Stomach (tissue), 8 donors: ENCODE measurements at regions not wholly inside any gene's neighbourhood (a gene's known extent, or its start where the extent isn't known, plus 50 kb on each side); places are given as distances from the start of the nearest gene placed in this dataset.
A peak's percentile ranks its signal among the peaks of the same experiment; 100 is the strongest.

Experiments
- DNase-seq, 2 donors: peaks; one replicate each; pipeline versions ENCODE4 v3.0.0 to v3.0.0-alpha.2; 2013 to 2019
- H3K27ac ChIP-seq, 5 donors: fragments of 200-600 bp in 4 of 5; sonication (generic) in 4 of 5; one replicate each; pipeline ENCODE4 v1.5.1; 2013 to 2019; ENCODE audit warnings: mild to moderate bottlenecking in 1 of 5, moderate library complexity in 1 of 5
- H3K27me3 ChIP-seq, 3 donors: fragments of 200-600 bp; sonication (generic); one replicate each; pipeline ENCODE4 v1.5.1; 2017 to 2019; ENCODE audit warnings: mixed run types in 1 of 3
- H3K36me3 ChIP-seq, 4 donors: fragments of 200-600 bp; sonication (generic); 1 replicate in 3 of 4; 2 replicates in 1 of 4; pipeline ENCODE4 v1.5.1; 2016 to 2019
- H3K4me1 ChIP-seq, 4 donors: fragments of 200-600 bp; sonication (generic); one replicate each; pipeline ENCODE4 v1.5.1; 2016 to 2019
- H3K4me3 ChIP-seq, 4 donors: fragments of 200-600 bp; sonication (generic) in 3 of 4; one replicate each; pipeline ENCODE4 v1.5.1; 2016 to 2019; ENCODE audit warnings: mild to moderate bottlenecking in 1 of 4
- H3K9me3 ChIP-seq, 4 donors: fragments of 200-600 bp; sonication (generic); one replicate each; pipeline ENCODE4 v1.5.1; 2016 to 2019
- CTCF ChIP-seq, 7 experiments: fragments of 450-650 bp in 4 of 7; fragments of 200-600 bp in 3 of 7; sonication (generic) in 3 of 7; IDR thresholded peaks; one replicate each; pipeline ENCODE4 v1.5.1; 2016 to 2019; ENCODE audit warnings: antibody characterized with exemption in 7 of 7, control low read depth in 2 of 7, mild to moderate bottlenecking in 1 of 7
- EP300 ChIP-seq: sonication (generic); formaldehyde crosslinking; IDR thresholded peaks from one replicate; pipeline ENCODE4 v1.6.1; 2017; ENCODE audit warnings: antibody characterized with exemption
- POLR2A ChIP-seq, 4 donors: fragments of 450-650 bp; IDR thresholded peaks; one replicate each; pipeline ENCODE4 v1.6.1; 2016; ENCODE audit warnings: antibody characterized with exemption in 4 of 4, control low read depth in 2 of 4, mild to moderate bottlenecking in 1 of 4, moderate library complexity in 1 of 4
- POLR2AphosphoS5 ChIP-seq, 3 donors: sonication (generic); formaldehyde crosslinking; IDR thresholded peaks; one replicate each; pipeline ENCODE4 v1.6.1; 2016; ENCODE audit warnings: antibody characterized with exemption in 3 of 3
- WGBS, 5 donors: extraction: QIAGEN DNeasy Blood & Tissue Kit in 3 of 5; methylation state at CpG; one replicate each; pipeline versions ENCODE4 v1.1.5 to v1.1.7; 2013 to 2018; 5-methylcytosine and 5-hydroxymethylcytosine counted together
- intact Hi-C: fragments of 100-400 bp; cut with DNase I; formaldehyde crosslinking; loops from one replicate; pipeline ENCODE4 v1.15.1; 2023; ENCODE audit warnings: low total_unique reads
- donor health status: healthy with polysubstance abuse.
- donor health status: Bipolar disorder and iron deficiency.
- donor health status: healthy.

- H3K4me3 ChIP-seq: no peak overlapping the region
- no peaks in the 10 kb centered on the region for H3K36me3 ChIP-seq
- WGBS, 5 donors: 66 to 72% (median 70%) methylated on average over 10 of the region's 10 CpGs
- H3K27me3 ChIP-seq: no peaks in the 10 kb centered on the region
- peak; percentile 76 to 79 for DNase-seq
- no peak overlapping the region for H3K27ac ChIP-seq
- H3K9me3 ChIP-seq: no peaks in the 10 kb centered on the region
- intact Hi-C loops: loop anchor here (5.0 to 10.0 kb wide), 2 partner anchors 77 to 285 kb away; no protein-coding TSS in a partner anchor
- no peaks in the 10 kb centered on the region for H3K4me1 ChIP-seq
- no peak for TF ChIP-seq POLR2AphosphoS5 (IDR thresholded peaks at IDR 0.05)
- TF ChIP-seq EP300: no peak
- TF ChIP-seq CTCF (IDR thresholded peaks at IDR 0.05): peak in 5 of 7 experiments; percentile 65 to 84 (median 75)
- TF ChIP-seq POLR2A (IDR thresholded peaks at IDR 0.05): no peak
Observed at GRCh38 chr6:148177589-148178233, 164.9 kb upstream of the SASH1 start.

GRCh38 chr6:148179786-148180185, 162.9 kb upstream of the SASH1 start:
- Histone ChIP-seq H3K36me3 (no peaks in the 10 kb centered on the region), H3K4me3 (no peak overlapping the region), H3K4me1 (no peaks in the 10 kb centered on the region), H3K9me3 (no peaks in the 10 kb centered on the region), H3K27ac (no peak overlapping the region), H3K27me3 (no peaks in the 10 kb centered on the region)
- TF ChIP-seq POLR2A (IDR thresholded peaks at IDR 0.05) (no peak), CTCF (IDR thresholded peaks at IDR 0.05) (peak in 5 of 7 experiments; percentile 5 to 27 (median 25))
- DNase-seq: no peak
- intact Hi-C loops: loop anchor here (5.0 to 10.0 kb wide), 2 partner anchors 75 to 283 kb away; no protein-coding TSS in a partner anchor
- WGBS, 5 donors: 64 to 87% (median 83%) methylated on average over 1 of the region's 1 CpG

DNA sequence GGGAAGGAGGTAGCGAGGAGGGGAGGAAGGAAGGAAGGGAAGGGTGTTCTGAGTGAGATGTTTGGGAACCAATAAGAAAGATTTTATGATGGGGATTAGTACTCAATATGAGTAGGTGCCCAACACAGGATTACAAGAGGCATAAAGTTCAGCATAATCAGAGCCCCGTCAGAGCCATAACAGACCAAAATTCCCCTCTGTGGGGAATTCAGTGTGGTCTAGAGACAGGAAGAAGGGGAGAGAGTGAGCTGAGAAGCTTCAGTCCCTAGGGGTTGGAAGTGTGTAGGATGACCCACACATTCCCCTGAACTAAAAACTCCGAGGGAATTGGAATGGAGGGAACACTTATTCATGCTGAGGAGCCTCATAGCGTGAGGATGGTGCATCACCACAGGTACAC, 160.3 kb upstream of the SASH1 start:
- intact Hi-C loops: no loop called here
- H3K36me3 ChIP-seq: no peaks in the 10 kb centered on the region
- no peak for DNase-seq
- no peak for TF ChIP-seq EP300
- no peak for TF ChIP-seq POLR2A (IDR thresholded peaks at IDR 0.05)
- TF ChIP-seq CTCF (IDR thresholded peaks at IDR 0.05): no peak
- no peak for TF ChIP-seq POLR2AphosphoS5 (IDR thresholded peaks at IDR 0.05)
- no peaks in the 10 kb centered on the region for H3K9me3 ChIP-seq
- 87 to 92% (median 89%) methylated on average over 4 of the region's 4 CpGs for WGBS, 5 donors
- no peak overlapping the region for H3K27ac ChIP-seq
- peaks cover 0 to 14% (median 6%) of the 10 kb centered on the region in 4 donors for H3K4me1 ChIP-seq
- no peaks in the 10 kb centered on the region for H3K27me3 ChIP-seq
- no peak overlapping the region for H3K4me3 ChIP-seq

DNA sequence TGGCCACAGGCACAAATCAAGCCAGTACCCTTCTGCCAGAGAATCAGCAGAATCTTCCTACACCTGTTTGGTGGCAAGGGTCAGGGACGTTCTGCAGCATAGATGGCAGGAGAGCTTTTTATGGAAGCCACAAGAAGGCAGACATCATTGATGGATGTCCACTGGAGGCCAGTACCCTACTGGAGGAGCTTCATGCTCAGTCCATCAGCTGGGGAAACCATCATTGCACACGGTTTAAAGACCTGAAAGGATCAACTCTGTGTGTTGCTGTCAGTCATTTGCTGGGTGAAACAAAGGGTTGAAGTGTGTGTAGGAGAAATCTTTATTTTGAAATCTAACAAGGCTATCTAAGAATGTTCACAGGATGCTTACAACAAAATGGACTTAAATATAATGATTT, 158.9 kb upstream of the SASH1 start:
- Histone ChIP-seq H3K4me3 (no peak overlapping the region), H3K4me1 (peaks cover 0 to 21% (median 8%) of the 10 kb centered on the region in 4 donors), H3K36me3 (no peaks in the 10 kb centered on the region), H3K27me3 (no peaks in the 10 kb centered on the region), H3K27ac (no peak overlapping the region), H3K9me3 (no peaks in the 10 kb centered on the region)
- no peak for DNase-seq
- intact Hi-C loops: no loop called here
- TF ChIP-seq POLR2AphosphoS5 (IDR thresholded peaks at IDR 0.05) (no peak), CTCF (IDR thresholded peaks at IDR 0.05) (no peak), POLR2A (IDR thresholded peaks at IDR 0.05) (no peak), EP300 (no peak)
- 81 to 96% (median 86%) methylated on average over 2 of the region's 2 CpGs for WGBS, 5 donors
